T-cell (primary cell): ENCODE measurements at regions not wholly inside any gene's neighbourhood (a gene's known extent, or its start where the extent isn't known, plus 50 kb on each side); places are given as distances from the start of the nearest gene placed in this dataset.
"Not testable (repeated sequence)": the region's sequence is repeated elsewhere in the genome, so short reads cannot be mapped to it uniquely, and the experiment has no call there.

ENCODE experiments used
- ATAC-seq, 4 experiments: fragments of 200-7000 bp in 3 of 4; fragments of 150-1000 bp in 1 of 4; cut with Tn5 transposase; replicated peaks in 1 of 4; 1 replicate in 3 of 4; 2 replicates in 1 of 4; pipeline ENCODE4 v1.10.0; 2021; ENCODE audit warnings: moderate library complexity in 3 of 4, mild to moderate bottlenecking in 2 of 4, moderate number of reproducible peaks in 1 of 4
- CTCF ChIA-PET, 2 donors: fragments of 300-600 bp; sonication (Branson Sonifier 250); formaldehyde crosslinking; loops; one replicate each; lab custom pipeline; 2022; ENCODE audit warnings: antibody characterized with exemption in 2 of 2; lab: Charles Lee
- POLR2A ChIA-PET, 2 donors: fragments of 300-600 bp; sonication (Branson Sonifier 250); formaldehyde crosslinking; loops; one replicate each; lab custom pipeline; 2022; ENCODE audit warnings: antibody characterized with exemption in 2 of 2; lab: Charles Lee
- DNase-seq, 35 experiments: peaks; one replicate each; pipeline versions ENCODE4 v3.0.0 to v3.0.0-alpha.2; 2013 to 2023
- H3K27ac ChIP-seq: one replicate; pipeline ENCODE4 v1.5.1; 2013; ENCODE audit warnings: low read length
- H3K27me3 ChIP-seq, 2 experiments: replicated peaks in 1 of 2; 1 replicate in 1 of 2; 2 replicates in 1 of 2; pipeline versions ENCODE4 v1.6.1 to v1.7.0; 2013; ENCODE audit warnings: low read length in 1 of 2, mixed read lengths in 1 of 2; ENCODE audit not compliant: control insufficient read depth in 2 of 2, insufficient read depth in 2 of 2; ENCODE audit errors: extremely low read depth in 1 of 2
- H3K36me3 ChIP-seq, 2 donors: 1 replicate in 1 of 2; 2 replicates in 1 of 2; pipeline versions ENCODE4 v1.6.1 to v1.7.0; 2013; ENCODE audit warnings: low read length in 1 of 2; ENCODE audit not compliant: control insufficient read depth in 2 of 2, insufficient read depth in 1 of 2; ENCODE audit errors: extremely low read depth in 1 of 2
- H3K4me1 ChIP-seq, 2 experiments: 1 replicate in 1 of 2; 2 replicates in 1 of 2; pipeline versions ENCODE4 v1.6.1 to v1.7.0; 2013; ENCODE audit warnings: low read length in 2 of 2, mixed read lengths in 1 of 2; ENCODE audit not compliant: insufficient read depth in 2 of 2, control insufficient read depth in 1 of 2; ENCODE audit errors: extremely low read depth in 1 of 2
- H3K4me3 ChIP-seq, 2 donors: 1 replicate in 1 of 2; 2 replicates in 1 of 2; pipeline versions ENCODE4 v1.5.1 to v1.7.0; 2013; ENCODE audit warnings: mild to moderate bottlenecking in 2 of 2, low read length in 1 of 2, moderate library complexity in 1 of 2; ENCODE audit not compliant: control insufficient read depth in 1 of 2; ENCODE audit errors: extremely low read depth in 1 of 2
- H3K9me3 ChIP-seq: 2 replicates; pipeline ENCODE4 v1.7.0; 2013
- H3K27ac Mint-ChIP-seq, 2 donors: one replicate each; pipeline ENCODE4 v1.8.0; 2020 to 2021; ENCODE audit warnings: mild to moderate bottlenecking in 2 of 2, mixed read lengths in 2 of 2
- H3K27me3 Mint-ChIP-seq, 2 donors: one replicate each; pipeline ENCODE4 v1.8.0; 2021 to 2022; ENCODE audit warnings: mixed read lengths in 2 of 2
- H3K36me3 Mint-ChIP-seq: one replicate; pipeline ENCODE4 v1.8.0; 2021; ENCODE audit warnings: mixed read lengths
- H3K4me1 Mint-ChIP-seq, 3 donors: one replicate each; pipeline ENCODE4 v1.8.0; 2020 to 2022; ENCODE audit warnings: mixed read lengths in 3 of 3, mild to moderate bottlenecking in 1 of 3
- H3K4me3 Mint-ChIP-seq, 3 donors: one replicate each; pipeline ENCODE4 v1.8.0; 2020 to 2022; ENCODE audit warnings: mild to moderate bottlenecking in 3 of 3, mixed read lengths in 3 of 3, moderate library complexity in 3 of 3
- H3K9me3 Mint-ChIP-seq, 3 donors: one replicate each; pipeline ENCODE4 v1.8.0; 2020 to 2022; ENCODE audit warnings: mixed read lengths in 3 of 3
- WGBS: methylation state at CpG from one replicate; pipeline ENCODE4 v1.1.5; 2013; ENCODE audit warnings: missing lambda C conversion rate; ENCODE audit not compliant: insufficient coverage; 5-methylcytosine and 5-hydroxymethylcytosine counted together

GRCh38 chr1:206335875-206336846 lies 132.8 kb downstream of the SRGAP2 start:
- H3K4me1 ChIP-seq, H3K27me3 Mint-ChIP-seq, DNase-seq, H3K4me3 ChIP-seq, H3K27ac Mint-ChIP-seq, POLR2A ChIA-PET, H3K36me3 ChIP-seq, H3K36me3 Mint-ChIP-seq, H3K4me1 Mint-ChIP-seq, H3K4me3 Mint-ChIP-seq, H3K27me3 ChIP-seq, H3K9me3 ChIP-seq, H3K9me3 Mint-ChIP-seq, ATAC-seq, CTCF ChIA-PET, H3K27ac ChIP-seq: not testable (repeated sequence)
- no CpG with 5 or more reads among the region's 10 CpGs for WGBS

GRCh38 chr1:206337024-206337423 lies 133.3 kb upstream of the IKBKE start:
- H3K36me3 Mint-ChIP-seq, H3K4me3 Mint-ChIP-seq, CTCF ChIA-PET, H3K27ac ChIP-seq, H3K27ac Mint-ChIP-seq, H3K9me3 ChIP-seq, H3K4me1 Mint-ChIP-seq, H3K27me3 Mint-ChIP-seq, H3K9me3 Mint-ChIP-seq, H3K4me3 ChIP-seq, H3K4me1 ChIP-seq, DNase-seq, H3K36me3 ChIP-seq, ATAC-seq, H3K27me3 ChIP-seq, POLR2A ChIA-PET: not testable (repeated sequence)
- 100% methylated on average over 1 of the region's 4 CpGs for WGBS

- CTCF ChIA-PET, H3K4me3 ChIP-seq, H3K4me1 ChIP-seq, H3K27ac ChIP-seq, H3K36me3 Mint-ChIP-seq, H3K4me3 Mint-ChIP-seq, DNase-seq, H3K36me3 ChIP-seq, H3K27me3 Mint-ChIP-seq, H3K4me1 Mint-ChIP-seq, H3K27ac Mint-ChIP-seq, POLR2A ChIA-PET, H3K9me3 Mint-ChIP-seq, H3K9me3 ChIP-seq, H3K27me3 ChIP-seq: not testable (repeated sequence)
- peak in 1 of 4 experiments; percentile 26 for ATAC-seq
- WGBS, result 100% methylated on average over 1 of the region's 2 CpGs
Observed at GRCh38 chr1:206350493-206351275, 119.6 kb upstream of the IKBKE start.

GRCh38 chr1:206351276-206352052 lies 118.8 kb upstream of the IKBKE start:
- DNase-seq, H3K4me1 ChIP-seq, H3K9me3 ChIP-seq, H3K4me3 Mint-ChIP-seq, CTCF ChIA-PET, H3K27ac ChIP-seq, H3K4me1 Mint-ChIP-seq, H3K36me3 Mint-ChIP-seq, H3K27ac Mint-ChIP-seq, H3K27me3 Mint-ChIP-seq, POLR2A ChIA-PET, H3K9me3 Mint-ChIP-seq, H3K36me3 ChIP-seq, H3K27me3 ChIP-seq, H3K4me3 ChIP-seq, ATAC-seq: not testable (repeated sequence)
- WGBS, result 100% methylated on average over 1 of the region's 10 CpGs

GRCh38 chr1:206356310-206356709 lies 114.0 kb upstream of the IKBKE start:
- H3K4me1 ChIP-seq, H3K4me3 Mint-ChIP-seq, H3K4me3 ChIP-seq, H3K4me1 Mint-ChIP-seq, H3K27ac Mint-ChIP-seq, H3K9me3 ChIP-seq, POLR2A ChIA-PET, H3K9me3 Mint-ChIP-seq, H3K36me3 ChIP-seq, H3K27me3 ChIP-seq, DNase-seq, H3K27me3 Mint-ChIP-seq, H3K36me3 Mint-ChIP-seq, CTCF ChIA-PET, ATAC-seq, H3K27ac ChIP-seq: not testable (repeated sequence)

- H3K4me3 ChIP-seq, H3K4me3 Mint-ChIP-seq, H3K27me3 Mint-ChIP-seq, H3K9me3 ChIP-seq, H3K36me3 Mint-ChIP-seq, DNase-seq, H3K27me3 ChIP-seq, H3K27ac ChIP-seq, H3K36me3 ChIP-seq, H3K9me3 Mint-ChIP-seq, H3K4me1 ChIP-seq, ATAC-seq, CTCF ChIA-PET, POLR2A ChIA-PET, H3K4me1 Mint-ChIP-seq, H3K27ac Mint-ChIP-seq: not testable (repeated sequence)
- no CpG with 5 or more reads among the region's 3 CpGs for WGBS
Observed at GRCh38 chr1:206357962-206358361, 112.3 kb upstream of the IKBKE start.
